HG02759 (cell line): ENCODE measurements at regions not wholly inside any gene's neighbourhood (a gene's known extent, or its start where the extent isn't known, plus 50 kb on each side); places are given as distances from the start of the nearest gene placed in this dataset.

Source experiments
- ATAC-seq: cut with Tn5 transposase; IDR thresholded peaks from one replicate; pipeline ENCODE4 v1.9.1; 2021; ENCODE audit warnings: mild to moderate bottlenecking, moderate library complexity; ENCODE audit not compliant: unreplicated experiment

GRCh38 chr7:25994433-25994994 is 157.5 kb upstream of the NFE2L3 start:
- no peak for ATAC-seq

GRCh38 chr7:25995216-25995615 is 156.8 kb upstream of the NFE2L3 start:
- ATAC-seq, result no peak

GRCh38 chr7:25996006-25996408 is 156.0 kb upstream of the NFE2L3 start:
- no peak for ATAC-seq

- ATAC-seq, result no peak
Measured at GRCh38 chr7:25998499-25998898, 153.5 kb upstream of the NFE2L3 start.

GRCh38 chr7:26000841-26001240 is 151.2 kb upstream of the NFE2L3 start:
- no peak for ATAC-seq

DNA sequence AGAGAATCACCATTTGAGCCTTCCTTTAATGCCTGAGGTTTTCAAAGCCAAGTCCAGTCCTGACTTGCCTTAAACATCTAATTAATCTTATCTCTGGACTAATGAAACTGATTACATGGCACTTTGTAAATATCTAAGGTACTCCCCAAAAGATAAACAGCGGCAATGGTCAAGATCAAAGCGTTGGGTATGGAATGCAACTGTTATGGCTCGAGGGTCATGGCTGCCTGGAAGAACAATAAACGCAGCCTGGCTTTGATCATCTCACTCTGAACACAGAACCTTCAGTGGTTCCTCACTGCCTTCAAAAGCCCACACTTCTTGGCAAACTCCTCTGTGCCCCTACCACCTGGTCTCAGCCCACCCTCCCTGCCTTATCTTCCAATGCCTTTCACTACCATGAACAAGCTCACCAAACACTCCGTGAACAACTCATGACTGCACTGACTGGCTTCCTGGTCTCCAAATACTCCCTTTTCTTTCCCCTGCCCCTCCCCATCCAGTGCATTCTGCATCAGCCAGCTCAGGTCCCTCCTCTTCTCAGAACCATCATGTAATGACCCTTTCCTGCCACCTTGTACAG is 150.2 kb upstream of the NFE2L3 start:
- no peak for ATAC-seq

- no peak for ATAC-seq
Measured at GRCh38 chr7:26005683-26006410, 146.2 kb upstream of the NFE2L3 start.

DNA sequence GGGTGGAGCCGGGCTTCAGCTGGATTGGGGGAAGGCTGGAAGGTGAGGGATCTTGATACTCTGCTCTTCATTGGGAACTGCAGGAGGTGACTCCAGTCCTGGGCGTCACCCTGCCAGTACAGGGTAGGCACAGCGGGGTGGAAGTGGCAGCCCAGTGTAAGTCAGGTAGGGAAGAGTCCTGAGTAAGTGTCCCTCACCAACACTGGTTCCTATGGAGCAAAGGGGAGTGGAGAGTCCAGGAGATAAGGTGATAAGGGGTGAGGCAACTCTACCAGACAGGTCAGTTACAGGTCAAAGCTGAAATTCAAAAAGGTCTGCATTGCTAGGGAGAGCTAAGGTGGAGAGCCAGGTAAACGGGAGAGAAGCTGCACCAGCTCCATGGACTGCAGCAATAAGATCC is 145.6 kb upstream of the NFE2L3 start:
- no peak for ATAC-seq

DNA sequence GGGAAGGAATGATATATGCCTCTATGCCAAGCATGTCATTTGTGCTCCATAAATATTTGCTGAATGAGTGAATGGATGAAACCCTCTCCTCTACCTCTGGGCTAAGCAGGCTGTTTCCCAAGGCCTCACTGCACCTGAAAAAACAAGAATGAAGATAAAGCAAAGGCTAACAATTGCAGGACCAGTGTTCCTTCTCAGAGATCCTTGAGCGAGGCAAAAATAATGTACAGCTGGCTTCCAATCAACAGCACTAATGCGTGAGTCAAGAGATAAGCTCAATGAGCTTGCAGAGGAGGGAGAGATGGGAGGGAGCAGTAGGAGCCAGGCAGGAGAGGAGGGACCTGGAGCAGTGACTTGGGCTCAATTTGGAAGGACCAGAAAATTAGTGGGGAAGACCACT is 144.5 kb upstream of the NFE2L3 start:
- ATAC-seq, result no peak

DNA sequence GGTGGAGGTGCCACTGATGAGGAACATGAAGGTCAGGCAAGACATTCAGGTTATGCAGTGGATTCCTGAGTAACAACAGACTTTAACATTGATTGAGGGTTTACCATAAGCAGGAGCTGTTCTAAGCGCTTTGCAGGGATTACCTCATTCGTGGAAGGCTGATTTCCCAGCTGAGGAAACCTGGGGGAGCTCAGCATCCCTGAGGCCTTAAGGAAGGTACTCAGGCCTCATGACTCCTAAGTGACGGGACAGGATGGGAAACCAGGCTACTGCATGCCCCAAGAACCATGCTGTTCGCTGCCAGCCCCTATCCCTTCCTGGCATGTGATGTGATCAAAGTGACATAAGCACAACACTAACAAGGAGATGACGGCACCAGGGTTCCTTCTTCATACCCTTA is 143.6 kb upstream of the NFE2L3 start:
- no peak for ATAC-seq

- peak; percentile 67 for ATAC-seq
Measured at GRCh38 chr7:26011039-26011696, 140.8 kb upstream of the NFE2L3 start.

DNA sequence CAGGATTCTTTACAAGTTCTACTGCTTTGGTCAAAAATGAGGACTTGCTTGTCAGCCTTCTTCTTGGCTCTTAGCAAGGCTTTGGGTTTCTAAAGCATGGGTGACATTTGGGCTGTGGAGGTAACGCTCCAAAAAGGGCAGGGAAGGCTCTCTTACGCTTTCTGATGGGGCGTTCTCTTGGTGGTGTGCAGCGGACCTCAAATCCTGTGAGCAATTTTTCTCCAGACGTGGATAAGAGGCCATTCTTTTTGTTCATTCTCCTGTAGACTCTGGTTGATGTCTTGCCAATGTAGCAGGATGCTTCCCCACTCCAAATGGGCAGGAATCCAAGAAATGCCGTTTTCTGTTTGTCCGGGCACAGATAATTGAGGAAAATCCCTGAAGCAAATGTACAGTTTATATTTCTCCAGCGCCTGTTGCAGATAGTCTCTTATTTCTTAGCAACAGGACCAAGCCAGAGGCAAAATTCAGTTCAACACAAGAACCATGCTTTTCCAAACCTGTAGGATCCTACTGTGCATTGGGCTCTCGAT is 138.4 kb upstream of the NFE2L3 start:
- ATAC-seq, result peak; percentile 48

DNA sequence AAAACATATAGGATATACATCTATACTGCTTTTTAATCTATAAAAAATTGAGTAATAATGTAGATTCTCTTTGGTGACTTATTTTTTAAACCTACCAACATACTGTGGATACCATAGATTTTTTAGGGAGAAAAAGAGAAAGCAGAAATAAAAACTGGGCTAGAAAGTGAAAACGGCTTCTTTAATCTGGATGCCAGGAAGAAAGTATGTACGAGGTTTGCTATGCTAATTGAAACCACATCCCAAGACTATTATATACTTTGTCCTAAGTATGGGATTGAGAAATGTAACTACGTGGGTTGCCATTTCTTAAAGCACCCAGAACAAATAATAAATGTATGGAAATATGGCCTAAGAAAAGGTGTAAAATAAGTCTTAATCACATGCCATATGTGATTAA is 129.0 kb upstream of the NFE2L3 start:
- ATAC-seq, result no peak

- ATAC-seq, result no peak
Measured at GRCh38 chr7:26029911-26030310, 122.1 kb upstream of the NFE2L3 start.

GRCh38 chr7:26034391-26034790 is 117.6 kb upstream of the NFE2L3 start:
- no peak for ATAC-seq

DNA sequence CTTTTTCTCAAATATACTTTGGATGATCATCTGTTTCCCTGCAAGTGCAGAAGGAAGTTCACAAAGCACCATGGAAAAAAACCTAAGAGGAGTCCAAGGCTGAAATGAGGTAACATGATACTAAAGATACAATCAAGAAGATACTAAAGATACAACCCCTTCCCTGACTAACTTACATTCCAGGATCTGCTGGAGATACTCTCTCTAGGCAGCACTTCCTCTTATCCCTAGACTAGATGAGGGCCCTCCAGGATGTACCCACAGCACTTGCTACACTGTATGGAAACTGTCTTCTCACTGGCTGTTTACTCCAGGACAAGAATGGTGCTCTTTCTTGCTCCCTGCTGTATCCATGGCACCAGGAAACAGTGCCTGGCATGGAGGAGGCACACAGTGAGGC is 116.4 kb upstream of the NFE2L3 start:
- no peak for ATAC-seq

DNA sequence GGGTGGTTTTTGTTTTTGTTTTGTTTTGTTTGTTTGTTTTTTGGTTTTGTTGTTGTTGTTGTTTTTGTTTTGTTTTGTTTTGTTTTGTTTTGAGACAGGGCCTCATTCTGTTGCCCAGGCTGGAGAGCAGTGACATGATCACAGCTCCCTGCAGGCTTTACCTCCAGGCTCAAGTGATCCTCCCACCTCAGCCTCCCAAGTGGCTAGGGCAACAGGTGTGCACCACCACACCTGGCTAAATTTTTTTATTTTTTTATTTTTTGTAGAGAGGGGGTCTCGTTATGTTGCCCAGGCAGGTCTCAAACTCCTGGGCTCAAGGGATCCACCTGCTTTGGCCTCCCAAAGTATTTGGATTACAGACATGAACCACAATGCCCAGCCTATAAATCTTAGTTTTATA is 115.9 kb upstream of the NFE2L3 start:
- ATAC-seq, result no peak

- ATAC-seq, result no peak
Measured at GRCh38 chr7:26038201-26038990, 113.6 kb upstream of the NFE2L3 start.

DNA sequence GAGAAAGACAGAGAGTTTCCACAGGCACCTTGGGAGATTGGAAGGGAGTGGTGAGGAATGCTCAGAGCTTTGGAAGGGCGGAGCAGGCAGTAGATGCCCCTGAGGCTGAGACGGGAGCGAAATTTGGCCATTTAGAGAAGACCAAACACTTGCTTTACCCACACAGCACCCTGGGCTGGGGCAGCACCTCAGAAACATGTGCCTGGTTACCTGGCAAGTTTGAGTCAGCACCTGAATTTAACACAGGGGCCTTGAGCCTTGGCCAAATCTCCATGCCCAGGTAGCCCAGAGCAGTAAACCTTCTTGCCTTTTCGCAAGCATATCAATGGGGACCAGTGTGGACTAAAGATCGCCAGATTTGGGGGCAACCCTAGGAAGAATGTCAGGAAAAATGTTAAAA is 111.9 kb upstream of the NFE2L3 start:
- no peak for ATAC-seq

DNA sequence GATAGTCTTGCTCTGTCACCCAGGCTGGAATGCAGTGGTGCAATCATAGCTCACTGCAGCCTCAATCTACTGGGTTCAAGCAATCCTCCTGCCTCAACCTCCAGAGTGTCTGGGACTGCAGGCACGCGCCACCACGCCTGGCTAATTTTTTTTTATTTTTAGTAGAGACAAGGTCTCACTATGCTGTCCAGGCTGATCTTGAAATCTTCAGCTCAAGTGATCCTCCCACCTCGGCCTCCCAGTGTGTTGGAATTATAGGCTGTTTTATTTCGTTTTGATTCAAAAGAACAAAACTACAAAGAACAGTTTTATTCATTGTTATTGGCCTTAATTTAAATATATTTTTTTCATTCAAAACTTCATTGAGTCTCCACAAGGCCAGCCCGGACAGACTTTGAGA is 109.8 kb upstream of the NFE2L3 start:
- no peak for ATAC-seq

GRCh38 chr7:26043801-26044200 is 108.2 kb upstream of the NFE2L3 start:
- no peak for ATAC-seq
